ENCODE measurements at regions not wholly inside any gene's neighbourhood (a gene's known extent, or its start where the extent isn't known, plus 50 kb on each side); places are given as distances from the start of the nearest gene placed in this dataset.

DNA sequence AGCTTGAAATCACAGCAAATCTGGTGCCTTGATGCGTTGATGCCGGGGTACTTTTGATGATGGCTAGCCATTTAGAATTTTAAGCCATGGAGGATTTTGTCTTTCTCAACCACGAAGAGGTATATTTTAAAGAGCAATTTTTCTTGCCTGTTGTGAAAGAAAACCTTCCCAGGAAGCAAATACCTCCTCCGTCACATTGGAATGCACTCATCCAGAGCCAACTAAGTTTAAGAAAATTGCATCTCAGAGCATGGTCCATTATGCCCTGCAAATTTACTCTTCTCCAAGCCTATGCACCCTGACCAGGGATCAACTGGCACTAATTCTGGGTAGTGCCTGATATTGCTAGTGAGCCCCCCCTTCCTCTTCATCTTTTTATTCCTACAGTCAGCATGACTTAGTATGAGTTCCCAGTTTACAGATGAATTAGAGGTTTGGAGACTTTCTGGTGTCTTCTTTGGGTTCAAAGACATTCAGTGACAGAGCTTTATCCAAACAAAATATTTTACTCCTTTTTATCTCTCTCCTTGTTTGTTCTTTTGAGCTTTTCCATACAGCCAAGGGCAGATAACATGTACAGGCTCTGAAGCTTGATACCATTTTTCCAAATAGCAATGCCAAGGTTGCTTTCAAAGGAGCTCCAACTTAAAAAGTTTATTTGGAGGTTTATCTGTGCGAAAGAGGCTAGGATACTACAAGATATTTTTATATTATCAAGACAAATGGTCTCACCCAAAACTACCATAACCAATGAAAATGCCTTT is 56.6 kb upstream of the ANK3 start:
- no peaks in the 10 kb centered on the region for H3K27me3 ChIP-seq (ENCODE audit: low read depth, low read length)
- H3K9me3 ChIP-seq (ENCODE audit: control insufficient read depth in 1 of 2, low read length in 2 of 2) = no peaks in the 10 kb centered on the region
- no peak overlapping the region for H3K4me3 ChIP-seq (ENCODE audit: low read depth in 1 of 2, low read length in 2 of 2)
- H3K4me1 ChIP-seq (ENCODE audit: control insufficient read depth in 1 of 2, insufficient read depth in 2 of 2, low read length in 2 of 2) = peaks cover 7 to 20% of the 10 kb centered on the region in 2 donors
- H3K36me3 ChIP-seq (ENCODE audit: control insufficient read depth in 1 of 2, insufficient read depth in 2 of 2, low read length in 2 of 2) = no peaks in the 10 kb centered on the region
- no peak overlapping the region for H3K27ac ChIP-seq (ENCODE audit: low read length)

DNA sequence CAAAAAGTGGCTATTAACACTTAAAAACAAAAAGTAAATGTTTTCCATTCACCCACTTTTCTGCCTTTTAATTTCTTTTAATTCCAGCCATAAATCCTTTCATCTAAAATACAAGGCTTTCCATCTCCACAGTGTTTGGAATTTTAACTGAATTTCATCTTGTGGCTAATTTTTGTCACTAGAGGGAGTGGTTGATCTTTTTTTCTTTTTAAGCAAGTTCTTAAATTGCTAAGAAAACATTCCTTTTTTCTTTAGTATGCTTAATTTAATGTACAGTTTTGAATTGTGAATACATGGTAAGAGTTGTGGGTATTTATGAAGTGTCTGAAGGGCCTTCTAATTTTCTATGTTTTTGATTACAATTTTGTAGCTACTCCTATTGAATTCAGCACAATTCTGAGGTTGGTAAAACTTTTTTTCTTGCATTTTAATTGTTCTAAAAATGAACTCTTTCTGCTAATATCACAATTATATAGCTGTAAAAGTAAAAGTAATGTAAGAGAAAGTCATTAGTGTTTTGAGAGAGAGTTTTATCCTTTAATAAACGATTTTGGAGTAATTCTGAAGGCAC is 54.9 kb upstream of the ANK3 start:
- Histone ChIP-seq H3K36me3 (ENCODE audit: control insufficient read depth in 1 of 2, insufficient read depth in 2 of 2, low read length in 2 of 2) (no peaks in the 10 kb centered on the region), H3K4me3 (ENCODE audit: low read depth in 1 of 2, low read length in 2 of 2) (no peak overlapping the region), H3K9me3 (ENCODE audit: control insufficient read depth in 1 of 2, low read length in 2 of 2) (no peaks in the 10 kb centered on the region), H3K4me1 (ENCODE audit: control insufficient read depth in 1 of 2, insufficient read depth in 2 of 2, low read length in 2 of 2) (peaks cover 7 to 20% of the 10 kb centered on the region in 2 donors), H3K27ac (ENCODE audit: low read length) (no peak overlapping the region), H3K27me3 (ENCODE audit: low read depth, low read length) (no peaks in the 10 kb centered on the region)

- no peak overlapping the region for H3K27ac ChIP-seq (ENCODE audit: low read length)
- H3K27me3 ChIP-seq (ENCODE audit: low read depth, low read length) = no peaks in the 10 kb centered on the region
- no peaks in the 10 kb centered on the region for H3K36me3 ChIP-seq (ENCODE audit: control insufficient read depth in 1 of 2, insufficient read depth in 2 of 2, low read length in 2 of 2)
- H3K4me1 ChIP-seq (ENCODE audit: control insufficient read depth in 1 of 2, insufficient read depth in 2 of 2, low read length in 2 of 2) = peaks cover 7 to 20% of the 10 kb centered on the region in 2 donors
- H3K4me3 ChIP-seq (ENCODE audit: low read depth in 1 of 2, low read length in 2 of 2) = no peak overlapping the region
- no peaks in the 10 kb centered on the region for H3K9me3 ChIP-seq (ENCODE audit: control insufficient read depth in 1 of 2, low read length in 2 of 2)
These were observed 53.7 kb upstream of the ANK3 start for GRCh38 chr10:60443346-60443745.

DNA sequence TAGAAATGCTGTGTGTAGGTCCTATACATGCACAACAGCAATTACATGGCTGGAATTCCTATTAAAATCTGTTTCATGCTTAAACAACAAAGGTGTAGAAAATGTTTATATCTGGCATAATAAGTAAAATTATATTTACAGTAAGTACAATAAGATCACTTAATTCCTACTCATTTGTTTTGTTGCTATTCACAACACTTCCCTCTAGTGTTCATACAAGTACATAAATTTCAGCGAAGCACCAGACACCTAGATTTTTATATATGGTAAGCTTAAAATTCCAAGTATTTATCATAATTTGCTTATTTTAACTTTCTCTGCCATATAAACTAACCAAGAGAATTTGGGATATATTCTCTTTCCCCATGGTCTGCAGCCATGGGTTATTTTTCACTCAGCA is 51.8 kb upstream of the ANK3 start:
- Histone ChIP-seq H3K27me3 (ENCODE audit: low read depth, low read length) (no peaks in the 10 kb centered on the region), H3K4me3 (ENCODE audit: low read depth in 1 of 2, low read length in 2 of 2) (no peak overlapping the region), H3K9me3 (ENCODE audit: control insufficient read depth in 1 of 2, low read length in 2 of 2) (no peaks in the 10 kb centered on the region), H3K36me3 (ENCODE audit: control insufficient read depth in 1 of 2, insufficient read depth in 2 of 2, low read length in 2 of 2) (no peaks in the 10 kb centered on the region), H3K27ac (ENCODE audit: low read length) (no peak overlapping the region), H3K4me1 (ENCODE audit: control insufficient read depth in 1 of 2, insufficient read depth in 2 of 2, low read length in 2 of 2) (peaks cover 2 to 14% of the 10 kb centered on the region in 2 donors)

GRCh38 chr10:60439641-60440040 is 50.0 kb upstream of the ANK3 start:
- Histone ChIP-seq H3K27me3 (ENCODE audit: low read depth, low read length) (no peaks in the 10 kb centered on the region), H3K27ac (ENCODE audit: low read length) (no peak overlapping the region), H3K9me3 (ENCODE audit: control insufficient read depth in 1 of 2, low read length in 2 of 2) (no peaks in the 10 kb centered on the region), H3K4me3 (ENCODE audit: low read depth in 1 of 2, low read length in 2 of 2) (no peak overlapping the region), H3K36me3 (ENCODE audit: control insufficient read depth in 1 of 2, insufficient read depth in 2 of 2, low read length in 2 of 2) (no peaks in the 10 kb centered on the region), H3K4me1 (ENCODE audit: control insufficient read depth in 1 of 2, insufficient read depth in 2 of 2, low read length in 2 of 2) (no peaks in the 10 kb centered on the region)
